ENCODE measurements at regions not wholly inside any gene's neighbourhood (a gene's known extent, or its start where the extent isn't known, plus 50 kb on each side); places are given as distances from the start of the nearest gene placed in this dataset.

- no peak for TF ChIP-seq CTCF (IDR thresholded peaks at IDR 0.05)
- TF ChIP-seq POLR2AphosphoS5 (IDR thresholded peaks at IDR 0.05; ENCODE audit: low read depth, low read length) = no peak
- TF ChIP-seq SIN3A (IDR thresholded peaks at IDR 0.05; ENCODE audit: borderline replicate concordance, insufficient read depth, low read depth, low read length) = no peak
Observed at GRCh38 chr2:167438206-167438605, 549.9 kb downstream of the XIRP2 start.
